OCI-LY3 (cell line): ENCODE measurements at regions not wholly inside any gene's neighbourhood (a gene's known extent, or its start where the extent isn't known, plus 50 kb on each side); places are given as distances from the start of the nearest gene placed in this dataset.

Experiments
- H2AFZ ChIP-seq: fragments of 200-600, 300-600 bp; shearing (Covaris generic); 2 replicates; pipeline ENCODE4 v1.6.0; 2014; ENCODE audit warnings: antibody characterized with exemption, low read depth, low read length
- H3K27ac ChIP-seq: fragments of 200-600, 300-600 bp; sonication (generic); 2 replicates; pipeline ENCODE4 v1.5.1; 2014; ENCODE audit warnings: mild to moderate bottlenecking, low read length, moderate library complexity, mixed read lengths
- H3K27me3 ChIP-seq: fragments of 200-600, 300-600 bp; sonication (generic); 2 replicates; pipeline ENCODE4 v1.6.1; 2014; ENCODE audit warnings: low read depth, low read length, mixed read lengths
- H3K36me3 ChIP-seq: fragments of 200-600, 300-600 bp; sonication (generic); replicated peaks from 2 replicates; pipeline ENCODE3; 2014; ENCODE audit warnings: low read depth, low read length, mixed read lengths
- H3K4me1 ChIP-seq: fragments of 300-600, 200-600 bp; sonication (generic); 2 replicates; pipeline ENCODE4 v1.6.1; 2014; ENCODE audit warnings: low read length, mixed read lengths
- H3K4me2 ChIP-seq: fragments of 200-600, 300-600 bp; sonication (generic); 2 replicates; pipeline ENCODE4 v1.6.1; 2014; ENCODE audit warnings: low read length, mixed read lengths
- H3K4me3 ChIP-seq: fragments of 300-600, 200-600 bp; sonication (generic); 2 replicates; pipeline ENCODE4 v1.5.1; 2014; ENCODE audit warnings: antibody characterized with exemption, mild to moderate bottlenecking, low read length, moderate library complexity
- H3K79me2 ChIP-seq: fragments of 300-600, 200-600 bp; shearing (Covaris generic); 2 replicates; pipeline ENCODE4 v1.6.1; 2014; ENCODE audit warnings: mild to moderate bottlenecking, low read length, mixed read lengths
- H3K9ac ChIP-seq: fragments of 300-600, 200-600 bp; shearing (Covaris generic); 2 replicates; pipeline ENCODE4 v1.6.0; 2014; ENCODE audit warnings: mild to moderate bottlenecking, low read length, moderate library complexity
- H3K9me3 ChIP-seq: fragments of 200-600, 300-600 bp; shearing (Covaris generic); 2 replicates; pipeline ENCODE4 v1.6.1; 2014; ENCODE audit warnings: low read length, mixed read lengths; ENCODE audit not compliant: insufficient read depth
- H4K20me1 ChIP-seq: fragments of 200-600, 300-600 bp; sonication (generic); 2 replicates; pipeline ENCODE4 v1.6.1; 2016; ENCODE audit warnings: low read length, mixed read lengths; ENCODE audit not compliant: insufficient read depth
- CTCF ChIP-seq: fragments of 200-600, 300-600 bp; sonication (generic); IDR thresholded peaks from 2 replicates; pipeline ENCODE4 v1.5.1; 2014; ENCODE audit warnings: antibody characterized with exemption, low read length, low read depth
- EZH2phosphoT487 ChIP-seq: fragments of 200-600 bp; shearing (Covaris generic); IDR thresholded peaks from 2 replicates; pipeline ENCODE4 v1.6.1; 2018; ENCODE audit warnings: antibody characterized with exemption, mixed run types, low read depth

GRCh38 chr4:165785337-165785736 is 87.7 kb upstream of the TLL1 start:
- no peak overlapping the region for H3K4me2 ChIP-seq

GRCh38 chr4:165787516-165788274 is 85.3 kb upstream of the TLL1 start:
- Histone ChIP-seq H3K4me3 (no peak overlapping the region), H4K20me1 (no peaks in the 10 kb centered on the region), H3K27me3 (no peaks in the 10 kb centered on the region), H3K79me2 (no peaks in the 10 kb centered on the region), H3K9ac (no peak overlapping the region), H3K4me1 (no peaks in the 10 kb centered on the region), H3K4me2 (no peak overlapping the region), H2AFZ (no peak overlapping the region), H3K27ac (no peak overlapping the region), H3K9me3 (no peaks in the 10 kb centered on the region), H3K36me3 (no peaks in the 10 kb centered on the region)
- TF ChIP-seq CTCF, result no peak
- TF ChIP-seq EZH2phosphoT487, result no peak

More at GRCh38 chr4:165785337-165785736, 87.7 kb upstream of the TLL1 start:
- Histone ChIP-seq H3K4me3 (no peak overlapping the region), H3K27ac (no peak overlapping the region), H3K9me3 (no peaks in the 10 kb centered on the region), H3K79me2 (no peaks in the 10 kb centered on the region), H3K36me3 (no peaks in the 10 kb centered on the region), H3K4me1 (no peaks in the 10 kb centered on the region), H2AFZ (no peak overlapping the region), H3K9ac (no peak overlapping the region), H4K20me1 (no peaks in the 10 kb centered on the region), H3K27me3 (no peaks in the 10 kb centered on the region)
- TF ChIP-seq CTCF (no peak), EZH2phosphoT487 (no peak)

- no peaks in the 10 kb centered on the region for H3K4me1 ChIP-seq
- no peak overlapping the region for H2AFZ ChIP-seq
- H3K27me3 ChIP-seq, result no peaks in the 10 kb centered on the region
- no peak overlapping the region for H3K9ac ChIP-seq
- no peak overlapping the region for H3K4me3 ChIP-seq
- H3K9me3 ChIP-seq, result no peaks in the 10 kb centered on the region
- H3K4me2 ChIP-seq, result no peak overlapping the region
- H3K27ac ChIP-seq, result no peak overlapping the region
- H3K79me2 ChIP-seq, result no peaks in the 10 kb centered on the region
- H4K20me1 ChIP-seq, result no peaks in the 10 kb centered on the region
- no peaks in the 10 kb centered on the region for H3K36me3 ChIP-seq
- no peak for TF ChIP-seq CTCF
- TF ChIP-seq EZH2phosphoT487, result no peak
Observed at GRCh38 chr4:165788686-165789463, 84.2 kb upstream of the TLL1 start.

- Histone ChIP-seq H3K27me3 (no peaks in the 10 kb centered on the region), H3K27ac (no peak overlapping the region), H2AFZ (no peak overlapping the region)
Observed at GRCh38 chr4:165793236-165793635, 79.8 kb upstream of the TLL1 start.

More at GRCh38 chr4:165793236-165793635, 79.8 kb upstream of the TLL1 start:
- TF ChIP-seq EZH2phosphoT487 (no peak), CTCF (no peak)
- H3K4me2 ChIP-seq, result no peak overlapping the region
- no peak overlapping the region for H3K9ac ChIP-seq
- no peak overlapping the region for H3K4me3 ChIP-seq
- no peaks in the 10 kb centered on the region for H3K9me3 ChIP-seq
- no peaks in the 10 kb centered on the region for H3K79me2 ChIP-seq
- H3K36me3 ChIP-seq, result no peaks in the 10 kb centered on the region
- H3K4me1 ChIP-seq, result no peaks in the 10 kb centered on the region
- H4K20me1 ChIP-seq, result no peaks in the 10 kb centered on the region
